SK-N-MC (cell line): ENCODE measurements at regions not wholly inside any gene's neighbourhood (a gene's known extent, or its start where the extent isn't known, plus 50 kb on each side); places are given as distances from the start of the nearest gene placed in this dataset.

Experiments used
- EZH2 ChIP-seq: fragments of 200-600 bp; sonication (generic); IDR thresholded peaks from one replicate; pipeline ENCODE4 v1.6.1; 2017; ENCODE audit warnings: antibody characterized with exemption
- FOXP2 ChIP-seq: optimal IDR thresholded peaks from 2 replicates; pipeline ENCODE3; 2011; ENCODE audit warnings: mild to moderate bottlenecking, moderate library complexity; ENCODE audit not compliant: insufficient read depth; ENCODE audit errors: extremely low read length, control extremely low read depth
- POLR2AphosphoS5 ChIP-seq: IDR thresholded peaks from 2 replicates; pipeline ENCODE4 v1.6.1; 2012; ENCODE audit warnings: mild to moderate bottlenecking, low read depth, low read length, borderline replicate concordance

DNA sequence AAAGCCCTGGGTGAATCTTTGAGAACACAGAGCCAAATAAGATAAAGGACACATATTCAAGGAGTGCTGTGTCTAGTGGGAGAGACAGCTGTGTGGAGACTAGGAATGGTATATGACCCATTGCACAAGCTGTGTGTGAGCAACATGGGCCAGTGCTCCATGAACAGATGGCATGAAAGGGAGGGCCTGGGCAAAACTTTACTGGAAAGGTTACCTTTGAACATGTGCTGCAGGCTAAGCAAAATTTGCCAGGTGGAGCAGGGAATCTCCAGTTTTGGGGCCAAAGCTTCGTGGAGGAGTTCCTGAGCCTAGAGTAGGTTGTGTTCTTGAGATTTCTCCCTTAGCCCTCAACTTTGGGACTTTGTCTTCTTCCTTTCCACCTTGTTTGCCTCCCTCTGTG lies 446.1 kb upstream of the PROX1 start:
- TF ChIP-seq EZH2 (no peak), POLR2AphosphoS5 (no peak), FOXP2 (no peak)
